ENCODE measurements at regions not wholly inside any gene's neighbourhood (a gene's known extent, or its start where the extent isn't known, plus 50 kb on each side); places are given as distances from the start of the nearest gene placed in this dataset.
A peak's percentile ranks its signal among the peaks of the same experiment; 100 is the strongest.

- Histone ChIP-seq H3K4me1 (ENCODE audit: low read length) (no peaks in the 10 kb centered on the region), H3K9me3 (ENCODE audit: low read length) (peaks cover 8% of the 10 kb centered on the region; the same call in 1 of the 2 replicates), H3K9me2 (replicated peaks; ENCODE audit: insufficient read depth, low read length) (no peaks in the 10 kb centered on the region; the same call in 1 of the 2 replicates), H3K9ac (ENCODE audit: low read length) (no peak overlapping the region), H3K36me3 (ENCODE audit: insufficient read depth, low read length) (no peaks in the 10 kb centered on the region), H4K20me1 (ENCODE audit: insufficient read depth, low read depth, low read length) (no peaks in the 10 kb centered on the region), H3K27ac (ENCODE audit: low read length) (no peak overlapping the region), H3K4me2 (ENCODE audit: low read depth, low read length, poor library complexity, severe bottlenecking) (no peak overlapping the region), H3K27me3 (ENCODE audit: low read length) (no peaks in the 10 kb centered on the region), H2AFZ (ENCODE audit: low read length) (no peak overlapping the region), H3K4me3 (ENCODE audit: low read length) (no peak overlapping the region), H3K79me2 (ENCODE audit: low read length) (no peaks in the 10 kb centered on the region)
- no peak for DNase-seq
Observed at GRCh38 chr5:18379189-18379588, 744.9 kb downstream of the TAF11L14 start.

- Histone ChIP-seq H3K27me3 (ENCODE audit: low read length) (no peaks in the 10 kb centered on the region), H4K20me1 (ENCODE audit: insufficient read depth, low read depth, low read length) (no peaks in the 10 kb centered on the region), H3K4me1 (ENCODE audit: low read length) (no peaks in the 10 kb centered on the region), H3K9ac (ENCODE audit: low read length) (no peak overlapping the region), H3K79me2 (ENCODE audit: low read length) (no peaks in the 10 kb centered on the region), H2AFZ (ENCODE audit: low read length) (no peak overlapping the region), H3K36me3 (ENCODE audit: insufficient read depth, low read length) (no peaks in the 10 kb centered on the region), H3K4me2 (ENCODE audit: low read depth, low read length, poor library complexity, severe bottlenecking) (no peak overlapping the region), H3K27ac (ENCODE audit: low read length) (no peak overlapping the region), H3K4me3 (ENCODE audit: low read length) (no peak overlapping the region), H3K9me3 (ENCODE audit: low read length) (peaks cover 8% of the 10 kb centered on the region; the same call in 1 of the 2 replicates), H3K9me2 (replicated peaks; ENCODE audit: insufficient read depth, low read length) (no peaks in the 10 kb centered on the region; the same call in 1 of the 2 replicates)
- no peak for DNase-seq
Observed at GRCh38 chr5:18380729-18381362, 746.6 kb downstream of the TAF11L14 start.

GRCh38 chr5:18393565-18394442, 759.5 kb downstream of the TAF11L14 start:
- Histone ChIP-seq H3K79me2 (ENCODE audit: low read length) (no peaks in the 10 kb centered on the region), H3K9me3 (ENCODE audit: low read length) (no peaks in the 10 kb centered on the region), H3K27me3 (ENCODE audit: low read length) (no peaks in the 10 kb centered on the region), H4K20me1 (ENCODE audit: insufficient read depth, low read depth, low read length) (no peaks in the 10 kb centered on the region), H3K36me3 (ENCODE audit: insufficient read depth, low read length) (no peaks in the 10 kb centered on the region), H3K27ac (ENCODE audit: low read length) (no peak overlapping the region), H3K9me2 (replicated peaks; ENCODE audit: insufficient read depth, low read length) (no peaks in the 10 kb centered on the region), H2AFZ (ENCODE audit: low read length) (no peak overlapping the region), H3K4me3 (ENCODE audit: low read length) (no peak overlapping the region), H3K4me2 (ENCODE audit: low read depth, low read length, poor library complexity, severe bottlenecking) (no peak overlapping the region), H3K9ac (ENCODE audit: low read length) (no peak overlapping the region), H3K4me1 (ENCODE audit: low read length) (no peaks in the 10 kb centered on the region)
- DNase-seq, result peak; percentile 75

GRCh38 chr5:18394443-18394804, 760.2 kb downstream of the TAF11L14 start:
- Histone ChIP-seq H3K36me3 (ENCODE audit: insufficient read depth, low read length) (no peaks in the 10 kb centered on the region), H3K9me3 (ENCODE audit: low read length) (no peaks in the 10 kb centered on the region), H2AFZ (ENCODE audit: low read length) (no peak overlapping the region), H3K79me2 (ENCODE audit: low read length) (no peaks in the 10 kb centered on the region), H4K20me1 (ENCODE audit: insufficient read depth, low read depth, low read length) (no peaks in the 10 kb centered on the region), H3K27me3 (ENCODE audit: low read length) (no peaks in the 10 kb centered on the region), H3K9me2 (replicated peaks; ENCODE audit: insufficient read depth, low read length) (no peaks in the 10 kb centered on the region), H3K4me3 (ENCODE audit: low read length) (no peak overlapping the region), H3K9ac (ENCODE audit: low read length) (no peak overlapping the region), H3K4me2 (ENCODE audit: low read depth, low read length, poor library complexity, severe bottlenecking) (no peak overlapping the region), H3K4me1 (ENCODE audit: low read length) (no peaks in the 10 kb centered on the region), H3K27ac (ENCODE audit: low read length) (no peak overlapping the region)
- DNase-seq, result no peak

DNA sequence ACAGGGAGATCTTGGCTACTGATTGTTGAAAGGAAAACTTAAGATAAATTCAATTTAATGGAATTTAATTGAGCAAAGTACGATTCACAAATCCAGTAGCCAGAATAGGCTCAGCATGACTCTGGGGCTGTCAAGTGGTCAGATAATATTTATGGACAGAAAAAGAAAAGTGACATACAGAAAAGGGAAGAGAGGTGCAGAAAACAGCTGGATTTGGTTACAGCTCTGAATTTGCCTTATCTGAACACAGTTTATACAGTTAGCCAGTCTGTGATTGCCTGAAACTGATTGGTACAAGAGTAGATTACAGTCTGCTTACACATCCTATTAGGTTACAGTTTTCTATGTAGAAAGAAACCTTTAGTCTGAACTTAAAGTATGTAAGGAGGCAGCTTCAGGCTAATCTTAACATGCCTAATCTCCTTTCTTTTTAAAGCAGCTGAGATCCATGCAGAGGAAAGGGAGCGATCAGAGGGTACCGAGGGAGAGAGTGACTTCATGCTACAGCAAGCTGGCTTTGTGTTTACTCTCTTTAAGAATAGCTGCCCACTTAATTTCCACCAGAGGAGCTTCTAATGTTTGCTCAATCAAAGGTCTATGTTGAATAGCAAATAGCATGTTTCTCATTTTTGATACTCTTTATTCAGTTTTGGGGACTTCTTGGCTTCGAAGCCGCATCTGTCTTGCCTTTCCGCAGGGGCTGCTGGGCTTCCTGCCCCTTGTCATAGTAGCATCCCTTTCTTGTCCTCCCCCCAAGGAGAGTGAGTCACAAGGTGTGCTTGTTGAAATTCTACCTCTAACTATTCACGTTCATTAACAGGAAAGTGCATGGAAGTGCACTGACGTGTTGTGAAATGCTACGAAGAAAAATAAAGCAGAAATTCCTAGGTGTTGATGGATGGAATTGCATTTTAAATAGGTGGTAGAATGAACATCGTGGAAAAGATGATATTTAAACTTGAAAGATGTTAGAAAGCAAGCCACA, 761.2 kb downstream of the TAF11L14 start:
- Histone ChIP-seq H3K27me3 (ENCODE audit: low read length) (no peaks in the 10 kb centered on the region), H3K4me3 (ENCODE audit: low read length) (no peak overlapping the region), H3K79me2 (ENCODE audit: low read length) (no peaks in the 10 kb centered on the region)

GRCh38 chr5:18397371-18397770, 763.1 kb downstream of the TAF11L14 start:
- Histone ChIP-seq H3K4me2 (ENCODE audit: low read depth, low read length, poor library complexity, severe bottlenecking) (no peak overlapping the region), H3K79me2 (ENCODE audit: low read length) (no peaks in the 10 kb centered on the region), H2AFZ (ENCODE audit: low read length) (no peak overlapping the region), H3K27me3 (ENCODE audit: low read length) (no peaks in the 10 kb centered on the region), H3K36me3 (ENCODE audit: insufficient read depth, low read length) (no peaks in the 10 kb centered on the region), H3K4me1 (ENCODE audit: low read length) (no peaks in the 10 kb centered on the region), H4K20me1 (ENCODE audit: insufficient read depth, low read depth, low read length) (no peaks in the 10 kb centered on the region), H3K4me3 (ENCODE audit: low read length) (no peak overlapping the region), H3K27ac (ENCODE audit: low read length) (no peak overlapping the region), H3K9me3 (ENCODE audit: low read length) (no peaks in the 10 kb centered on the region), H3K9ac (ENCODE audit: low read length) (no peak overlapping the region), H3K9me2 (replicated peaks; ENCODE audit: insufficient read depth, low read length) (no peaks in the 10 kb centered on the region)
- DNase-seq, result no peak

More for the DNA sequence above, 761.2 kb downstream of the TAF11L14 start:
- no peak overlapping the region for H3K27ac ChIP-seq (ENCODE audit: low read length)
- H3K4me2 ChIP-seq (ENCODE audit: low read depth, low read length, poor library complexity, severe bottlenecking), result no peak overlapping the region
- no peak for DNase-seq
- no peaks in the 10 kb centered on the region for H3K9me2 ChIP-seq (replicated peaks; ENCODE audit: insufficient read depth, low read length)
- no peaks in the 10 kb centered on the region for H3K4me1 ChIP-seq (ENCODE audit: low read length)
- no peaks in the 10 kb centered on the region for H3K36me3 ChIP-seq (ENCODE audit: insufficient read depth, low read length)
- H3K9me3 ChIP-seq (ENCODE audit: low read length), result no peaks in the 10 kb centered on the region
- H4K20me1 ChIP-seq (ENCODE audit: insufficient read depth, low read depth, low read length), result no peaks in the 10 kb centered on the region
- no peak overlapping the region for H3K9ac ChIP-seq (ENCODE audit: low read length)
- no peak overlapping the region for H2AFZ ChIP-seq (ENCODE audit: low read length)

- Histone ChIP-seq H2AFZ (ENCODE audit: low read length) (no peak overlapping the region), H3K27ac (ENCODE audit: low read length) (no peak overlapping the region), H3K27me3 (ENCODE audit: low read length) (no peaks in the 10 kb centered on the region), H3K4me1 (ENCODE audit: low read length) (no peaks in the 10 kb centered on the region), H3K79me2 (ENCODE audit: low read length) (no peaks in the 10 kb centered on the region), H3K36me3 (ENCODE audit: insufficient read depth, low read length) (no peaks in the 10 kb centered on the region), H3K4me3 (ENCODE audit: low read length) (no peak overlapping the region), H3K9me2 (replicated peaks; ENCODE audit: insufficient read depth, low read length) (no peaks in the 10 kb centered on the region), H4K20me1 (ENCODE audit: insufficient read depth, low read depth, low read length) (no peaks in the 10 kb centered on the region), H3K9ac (ENCODE audit: low read length) (no peak overlapping the region), H3K4me2 (ENCODE audit: low read depth, low read length, poor library complexity, severe bottlenecking) (no peak overlapping the region), H3K9me3 (ENCODE audit: low read length) (no peaks in the 10 kb centered on the region)
- no peak for DNase-seq
Observed at GRCh38 chr5:18397891-18398290, 763.6 kb downstream of the TAF11L14 start.

Measured in Karpas-422 (cell line).